Liver (tissue), 3 donors: ENCODE measurements at regions not wholly inside any gene's neighbourhood (a gene's known extent, or its start where the extent isn't known, plus 50 kb on each side); places are given as distances from the start of the nearest gene placed in this dataset.

ENCODE experiments used
- ATF3 ChIP-seq: IDR thresholded peaks from 2 replicates; pipeline ENCODE4 v1.6.1; 2016; ENCODE audit warnings: antibody characterized with exemption
- CTCF ChIP-seq: fragments of 150-350 bp; IDR thresholded peaks from 2 replicates; pipeline ENCODE4 v1.5.1; 2017; ENCODE audit warnings: improper control_type of control experiment, low read depth, low read length; ENCODE audit not compliant: missing input control
- EGR1 ChIP-seq, 2 donors: IDR thresholded peaks; 2 replicates each; pipeline ENCODE4 v1.6.1; 2016 to 2018; ENCODE audit warnings: antibody characterized with exemption in 2 of 2, low read depth in 2 of 2
- HNF4A ChIP-seq, 2 donors: conservative IDR thresholded peaks; 2 replicates each; pipeline ENCODE4 v1.6.1; 2016; ENCODE audit warnings: antibody characterized with exemption in 2 of 2, mild to moderate bottlenecking in 2 of 2
- MAX ChIP-seq: IDR thresholded peaks from 2 replicates; pipeline ENCODE4 v1.6.1; 2016; ENCODE audit warnings: antibody characterized with exemption
- REST ChIP-seq: IDR thresholded peaks from 2 replicates; pipeline ENCODE4 v1.6.1; 2016; ENCODE audit warnings: antibody characterized with exemption, mild to moderate bottlenecking
- TAF1 ChIP-seq: conservative IDR thresholded peaks from 2 replicates; pipeline ENCODE4 v1.6.1; 2016; ENCODE audit warnings: antibody characterized with exemption, mild to moderate bottlenecking
- YY1 ChIP-seq: IDR thresholded peaks from 2 replicates; pipeline ENCODE4 v1.6.1; 2016; ENCODE audit warnings: antibody characterized with exemption, mild to moderate bottlenecking
- donor health status: healthy.
- donor health status: healthy.

GRCh38 chr4:156098805-156099204, 145.1 kb upstream of the CTSO start:
- TF ChIP-seq CTCF (no peak), EGR1 (IDR thresholded peaks at IDR 0.05; ENCODE audit: low read depth in 2 of 2) (no peak), REST (no peak), ATF3 (no peak), TAF1 (no peak), HNF4A (conservative IDR thresholded peaks at IDR 0.05) (no peak), YY1 (no peak), MAX (no peak)
